NCI-H510A treated with DMSO at 0.1 percent for 48 hours (cell line): ENCODE measurements at regions not wholly inside any gene's neighbourhood (a gene's known extent, or its start where the extent isn't known, plus 50 kb on each side); places are given as distances from the start of the nearest gene placed in this dataset.
A peak's percentile ranks its signal among the peaks of the same experiment; 100 is the strongest.

Experiments
- DNase-seq: peaks from one replicate; lab custom pipeline; 2025; lab: John Stamatoyannopoulos, UW

DNA sequence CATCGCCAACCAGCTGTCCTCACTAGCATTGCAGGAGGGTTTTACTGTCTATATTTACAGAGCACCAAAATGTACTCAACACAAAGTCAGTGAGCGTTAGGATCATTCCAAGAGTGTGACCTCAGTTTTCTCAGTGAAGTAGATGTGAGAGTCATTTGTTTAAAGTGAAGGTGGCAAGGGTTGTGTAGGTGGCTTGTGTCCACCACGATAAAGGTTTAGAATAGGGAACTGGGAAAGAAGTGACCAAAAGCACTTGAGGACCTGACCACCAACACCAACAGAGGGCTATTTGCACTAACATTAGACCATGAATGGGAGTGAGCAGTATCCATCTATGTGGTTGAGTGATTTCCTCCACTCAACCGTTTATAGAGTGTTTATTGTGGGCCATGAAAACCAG, 152.5 kb upstream of the POU2AF2 start:
- no peak for DNase-seq

- no peak for DNase-seq
Measured at GRCh38 chr11:111091321-111091938, 154.1 kb upstream of the POU2AF2 start.

GRCh38 chr11:111089759-111090158, 155.8 kb upstream of the POU2AF2 start:
- DNase-seq: no peak

DNA sequence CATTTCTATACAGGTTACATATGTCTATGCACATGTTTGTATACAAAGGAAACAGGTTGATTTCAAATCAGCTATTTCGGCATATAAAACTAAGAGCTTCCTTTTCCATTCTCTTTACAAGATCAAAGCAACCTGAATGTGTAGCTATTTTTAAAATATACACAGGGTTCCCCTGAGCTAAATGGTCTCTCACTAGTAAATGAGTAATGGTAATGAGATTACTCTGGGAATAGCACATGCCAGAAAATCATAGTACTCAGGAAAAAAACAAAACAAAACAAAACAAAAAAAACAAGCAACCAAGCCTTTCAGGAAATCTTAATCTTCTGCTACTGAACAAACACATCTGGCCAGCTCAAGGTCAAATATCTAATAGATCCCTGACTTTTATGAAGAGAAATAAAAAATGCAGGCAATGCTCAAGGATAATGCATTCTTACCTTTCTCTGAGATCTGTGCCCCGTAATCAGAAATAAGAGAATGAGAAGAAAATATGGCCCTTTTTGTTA, 156.6 kb upstream of the POU2AF2 start:
- DNase-seq: no peak

DNA sequence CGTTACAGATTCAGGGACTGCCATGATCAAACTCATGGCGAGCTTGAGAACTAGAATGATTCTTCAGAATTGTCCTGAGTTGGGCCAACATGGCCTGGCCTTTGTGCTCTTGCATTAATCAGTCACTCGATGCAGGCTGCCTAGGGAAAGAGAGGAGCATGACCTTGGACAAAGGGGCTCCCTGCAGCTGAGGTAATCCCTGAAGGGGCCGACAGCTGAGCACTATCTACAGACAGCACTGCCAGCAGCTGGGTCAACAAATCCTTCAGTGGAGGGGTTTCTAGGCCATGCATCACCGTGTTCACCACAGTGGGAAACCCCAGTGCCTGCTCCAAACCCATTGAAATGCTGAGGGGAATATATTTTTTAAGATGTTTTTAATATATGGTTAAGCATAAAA, 159.5 kb upstream of the POU2AF2 start:
- DNase-seq: peak; percentile 69

DNA sequence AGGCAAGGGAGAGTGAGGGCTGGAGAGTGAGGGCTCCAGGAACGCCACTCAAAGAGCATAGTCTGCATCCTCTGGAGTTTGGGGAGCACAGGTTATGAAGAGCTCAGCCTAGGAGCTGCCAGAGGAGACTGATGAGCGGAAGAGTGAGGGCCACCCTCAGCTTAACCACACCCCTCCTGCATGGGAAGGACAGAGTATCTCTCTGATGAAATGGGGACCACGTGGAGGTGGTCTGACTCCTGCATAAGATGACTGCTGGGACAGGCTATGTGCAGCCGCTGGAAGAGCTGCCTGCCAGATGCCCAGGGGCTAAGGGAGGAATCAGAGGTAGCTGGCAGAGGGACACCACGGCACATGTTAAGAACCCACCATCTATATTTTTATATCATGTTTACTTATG, 162.9 kb upstream of the POU2AF2 start:
- DNase-seq: no peak

DNA sequence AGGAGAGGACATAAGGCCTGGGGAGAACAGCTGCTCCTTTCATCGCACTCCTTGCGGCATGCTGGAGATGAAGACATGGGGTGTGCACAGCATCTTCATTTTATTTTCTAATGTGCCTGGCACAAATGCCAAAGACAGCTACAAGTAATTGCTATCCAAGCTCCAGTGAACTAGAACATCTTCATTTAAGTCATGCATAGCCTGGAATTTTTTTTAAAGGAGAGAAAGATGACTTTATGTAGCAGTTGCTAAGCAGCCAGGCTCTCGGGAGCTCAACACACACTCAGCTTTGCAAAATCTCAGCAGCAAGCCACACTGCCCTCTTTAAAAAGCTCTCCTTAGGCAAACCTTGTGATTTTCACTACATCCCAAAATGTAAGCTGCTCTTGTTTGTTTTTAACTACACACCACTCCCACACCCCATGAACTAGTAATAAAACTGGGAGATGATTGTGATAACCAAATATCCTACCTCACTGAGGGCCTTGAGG, 164.5 kb upstream of the POU2AF2 start:
- DNase-seq: no peak

- no peak for DNase-seq
Measured at GRCh38 chr11:111077530-111078322, 167.8 kb upstream of the POU2AF2 start.

DNA sequence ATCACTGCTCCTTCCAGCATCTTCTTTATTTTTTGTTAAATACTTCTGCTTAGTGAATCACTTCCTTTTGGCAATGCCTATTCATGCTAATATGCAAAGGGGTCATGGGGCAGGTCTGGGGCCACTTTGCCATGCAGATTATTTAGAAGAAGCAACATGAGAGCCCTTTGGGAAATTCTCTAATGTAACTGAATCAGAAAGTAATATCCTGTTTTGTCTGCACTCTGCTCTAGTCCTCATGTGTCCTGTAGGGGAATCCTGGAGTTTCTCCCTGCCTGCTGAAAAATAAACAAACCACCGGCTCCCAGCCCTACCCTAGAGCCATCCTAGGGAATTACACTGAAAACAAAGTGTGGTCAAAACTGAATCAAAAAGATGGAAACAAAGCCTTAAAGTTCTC, 176.5 kb upstream of the POU2AF2 start:
- no peak for DNase-seq

- DNase-seq: no peak
Measured at GRCh38 chr11:111067994-111068393, 177.5 kb upstream of the POU2AF2 start.

GRCh38 chr11:111066846-111067245, 178.7 kb upstream of the POU2AF2 start:
- no peak for DNase-seq

DNA sequence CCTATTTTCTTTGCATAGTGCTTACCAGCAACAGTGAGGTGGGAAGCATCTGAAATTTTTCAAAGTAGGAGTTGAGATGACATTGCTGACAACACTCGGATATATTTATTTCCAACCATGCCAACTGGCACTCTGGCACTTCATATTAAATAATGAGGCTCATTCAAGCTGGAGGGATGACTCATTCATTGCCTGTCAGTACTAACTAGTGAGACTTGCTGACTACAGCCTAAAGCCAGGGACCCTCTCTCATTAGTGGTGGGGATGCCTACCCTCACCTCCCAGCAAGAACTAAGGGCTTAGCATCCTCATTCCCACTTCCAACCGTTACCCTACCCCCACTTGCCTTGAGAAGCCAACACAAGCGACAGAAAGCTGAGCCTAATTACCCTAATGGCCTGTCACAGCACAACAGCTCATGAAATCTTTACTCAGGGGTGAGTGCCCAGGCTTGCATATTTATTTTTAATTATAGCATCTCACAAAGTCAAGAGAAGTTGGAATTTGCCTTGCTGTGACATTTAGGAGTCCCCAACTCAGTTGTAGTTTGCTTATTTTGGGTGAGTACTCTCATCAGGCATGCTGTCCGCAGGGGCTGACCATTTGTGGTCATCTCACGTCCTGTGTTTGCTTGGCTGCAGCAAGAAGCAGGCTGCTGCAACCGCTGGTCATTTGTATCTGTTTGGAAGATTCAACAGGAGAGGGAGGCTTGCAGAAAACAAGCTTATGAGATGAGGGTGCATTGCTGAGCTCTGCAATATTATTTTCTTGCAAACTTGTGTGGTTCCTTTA, 181.6 kb upstream of the POU2AF2 start:
- no peak for DNase-seq

DNA sequence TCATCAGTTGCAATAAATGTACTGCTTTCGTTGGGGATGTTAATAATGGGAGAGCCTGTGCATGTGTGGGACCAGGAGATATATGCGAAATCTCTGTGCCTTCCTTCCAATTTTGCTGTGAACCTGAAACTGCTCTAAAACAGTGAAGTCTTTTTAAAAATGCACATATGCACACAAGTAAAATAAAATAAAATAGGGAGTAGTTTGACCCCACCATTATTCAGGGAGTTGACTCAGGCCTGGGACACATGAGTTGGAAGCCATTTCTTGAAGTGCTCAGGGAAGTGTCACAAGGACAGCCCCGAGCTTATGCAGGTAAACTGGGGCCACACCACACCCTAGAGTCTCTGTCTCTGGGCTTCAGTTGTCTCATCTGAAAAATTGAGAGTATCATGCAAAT, 183.1 kb upstream of the POU2AF2 start:
- no peak for DNase-seq

DNA sequence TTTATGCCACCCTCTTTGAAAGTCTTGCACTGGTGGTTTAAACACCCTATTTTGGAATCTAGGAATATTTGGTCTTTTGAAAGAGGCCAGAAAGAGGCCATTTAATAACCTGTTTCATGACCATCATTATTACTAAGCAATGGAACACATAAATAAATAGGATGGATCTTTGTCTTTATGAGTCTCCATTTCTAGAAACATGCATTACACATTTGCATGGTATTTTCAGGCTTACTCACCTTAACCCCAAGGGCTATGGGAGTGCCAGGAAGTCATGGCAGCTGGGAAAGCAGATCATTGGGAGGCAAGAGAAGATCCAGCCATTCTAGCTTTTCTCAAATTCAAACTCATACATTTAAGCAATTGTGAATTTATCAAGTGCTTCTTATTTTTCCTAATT, 185.8 kb upstream of the POU2AF2 start:
- no peak for DNase-seq

GRCh38 chr11:111049131-111049530, 196.4 kb upstream of the POU2AF2 start:
- no peak for DNase-seq

GRCh38 chr11:111047374-111047773, 198.2 kb upstream of the POU2AF2 start:
- DNase-seq: no peak

GRCh38 chr11:111046291-111046690, 199.2 kb upstream of the POU2AF2 start:
- no peak for DNase-seq

DNA sequence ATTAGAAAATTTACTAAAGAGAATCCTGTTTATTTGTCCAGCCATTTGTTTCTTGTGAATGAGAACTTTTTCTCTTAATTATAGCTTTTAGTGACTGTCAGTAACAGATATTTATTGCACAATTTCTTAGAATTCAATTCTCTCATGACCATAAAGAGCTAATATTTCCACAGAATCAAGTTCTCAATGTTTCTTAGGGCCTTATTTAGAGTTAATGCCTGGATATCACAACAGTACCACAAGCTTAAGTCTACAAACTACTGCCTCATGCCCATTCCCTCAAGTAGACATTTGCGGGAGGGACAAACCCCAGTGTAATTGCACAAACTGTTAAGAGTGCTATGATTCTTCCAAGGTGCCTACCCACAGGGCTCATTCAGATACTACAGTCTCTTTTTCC, 199.7 kb upstream of the POU2AF2 start:
- no peak for DNase-seq

DNA sequence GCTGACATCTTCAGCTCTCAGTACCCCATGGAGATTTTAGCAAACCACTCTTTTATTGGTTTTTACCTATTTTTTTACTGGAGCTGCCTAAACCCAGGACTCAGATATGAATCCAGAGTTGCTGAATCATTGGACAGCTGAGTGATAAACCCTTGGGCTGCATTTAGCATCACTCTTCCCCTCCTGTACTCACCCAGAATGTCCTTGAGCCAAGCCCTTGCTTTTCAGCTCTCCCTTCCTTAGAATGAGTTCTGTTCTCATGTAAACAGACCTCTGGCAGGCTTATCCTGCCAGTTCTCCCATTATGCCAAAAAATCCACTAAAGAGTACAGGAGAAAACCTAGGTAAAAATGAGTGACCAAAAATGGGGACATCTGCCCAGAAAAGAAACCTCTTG, 200.1 kb upstream of the POU2AF2 start:
- DNase-seq: no peak

GRCh38 chr11:111044751-111045406, 200.6 kb upstream of the POU2AF2 start:
- DNase-seq: no peak

GRCh38 chr11:111039982-111040381, 205.5 kb upstream of the POU2AF2 start:
- no peak for DNase-seq

DNA sequence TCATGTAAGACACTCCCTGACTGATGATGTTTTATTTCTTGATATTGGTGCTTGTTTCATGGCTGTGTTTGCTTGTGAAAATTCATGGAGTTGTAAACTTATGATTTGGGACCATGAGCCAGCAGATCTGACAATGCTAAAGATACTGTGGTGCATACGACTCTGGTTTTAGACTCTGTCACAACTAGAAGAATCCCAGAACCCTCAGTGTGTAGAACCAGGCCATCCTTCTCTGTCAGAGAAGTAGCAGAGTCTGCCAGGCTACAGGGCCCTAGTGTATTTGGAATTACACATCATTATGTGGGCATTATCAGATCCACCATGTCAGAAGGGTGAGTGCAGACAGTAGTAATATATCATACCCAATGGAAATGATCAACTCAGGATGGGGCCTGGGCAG, 209.8 kb upstream of the POU2AF2 start:
- no peak for DNase-seq
